ENCODE measurements at regions not wholly inside any gene's neighbourhood (a gene's known extent, or its start where the extent isn't known, plus 50 kb on each side); places are given as distances from the start of the nearest gene placed in this dataset.

- no peak for FAIRE-seq
- no peak for DNase-seq (ENCODE audit: insufficient read length, low spot score)
Observed at GRCh38 chr7:115153176-115153575, 231.3 kb downstream of the MDFIC start.

- DNase-seq (ENCODE audit: insufficient read length, low spot score), result no peak
Observed at GRCh38 chr7:115146148-115146547, 224.3 kb downstream of the MDFIC start.

GRCh38 chr7:115145512-115145911, 223.6 kb downstream of the MDFIC start:
- FAIRE-seq (no peak), DNase-seq (ENCODE audit: insufficient read length, low spot score) (no peak)

More at GRCh38 chr7:115146148-115146547, 224.3 kb downstream of the MDFIC start:
- FAIRE-seq, result no peak

GRCh38 chr7:115137816-115138215, 215.9 kb downstream of the MDFIC start:
- no peak for FAIRE-seq
- DNase-seq (ENCODE audit: insufficient read length, low spot score), result no peak

GRCh38 chr7:115136796-115137443, 215.0 kb downstream of the MDFIC start:
- no peak for DNase-seq (ENCODE audit: insufficient read length, low spot score)
- FAIRE-seq, result no peak

GRCh38 chr7:115135769-115136410, 214.0 kb downstream of the MDFIC start:
- FAIRE-seq (no peak), DNase-seq (ENCODE audit: insufficient read length, low spot score) (no peak)

- DNase-seq (ENCODE audit: insufficient read length, low spot score) (no peak), FAIRE-seq (no peak)
Observed at GRCh38 chr7:115135146-115135545, 213.3 kb downstream of the MDFIC start.

GRCh38 chr7:115133248-115133647, 211.4 kb downstream of the MDFIC start:
- no peak for FAIRE-seq
- DNase-seq (ENCODE audit: insufficient read length, low spot score), result no peak

GRCh38 chr7:115132096-115132495, 210.2 kb downstream of the MDFIC start:
- no peak for DNase-seq (ENCODE audit: insufficient read length, low spot score)
- FAIRE-seq, result no peak

GRCh38 chr7:115128154-115128553, 206.3 kb downstream of the MDFIC start:
- FAIRE-seq, result no peak
- no peak for DNase-seq (ENCODE audit: insufficient read length, low spot score)

GRCh38 chr7:115127399-115128021, 205.6 kb downstream of the MDFIC start:
- DNase-seq (ENCODE audit: insufficient read length, low spot score), result no peak
- FAIRE-seq, result no peak

- DNase-seq (ENCODE audit: insufficient read length, low spot score), result no peak
- FAIRE-seq, result no peak
Observed at GRCh38 chr7:115125750-115126149, 203.9 kb downstream of the MDFIC start.

GRCh38 chr7:115125312-115125711, 203.4 kb downstream of the MDFIC start:
- FAIRE-seq (no peak), DNase-seq (ENCODE audit: insufficient read length, low spot score) (no peak)

- FAIRE-seq, result no peak
- no peak for DNase-seq (ENCODE audit: insufficient read length, low spot score)
Observed at GRCh38 chr7:115124409-115124939, 202.6 kb downstream of the MDFIC start.

GRCh38 chr7:115123441-115123840, 201.5 kb downstream of the MDFIC start:
- FAIRE-seq, result no peak
- DNase-seq (ENCODE audit: insufficient read length, low spot score), result no peak

- no peak for DNase-seq (ENCODE audit: insufficient read length, low spot score)
- no peak for FAIRE-seq
Observed at GRCh38 chr7:115122388-115122787, 200.5 kb downstream of the MDFIC start.

GRCh38 chr7:115117748-115118147, 195.9 kb downstream of the MDFIC start:
- FAIRE-seq, result no peak
- no peak for DNase-seq (ENCODE audit: insufficient read length, low spot score)

- DNase-seq (ENCODE audit: insufficient read length, low spot score) (no peak), FAIRE-seq (no peak)
Observed at GRCh38 chr7:115116773-115117715, 195.2 kb downstream of the MDFIC start.

- DNase-seq (ENCODE audit: insufficient read length, low spot score), result no peak
- no peak for FAIRE-seq
Observed at GRCh38 chr7:115113776-115114175, 191.9 kb downstream of the MDFIC start.

- no peak for DNase-seq (ENCODE audit: insufficient read length, low spot score)
- no peak for FAIRE-seq
Observed at GRCh38 chr7:115113131-115113530, 191.2 kb downstream of the MDFIC start.

GRCh38 chr7:115110523-115110922, 188.6 kb downstream of the MDFIC start:
- DNase-seq (ENCODE audit: insufficient read length, low spot score) (no peak), FAIRE-seq (no peak)

All from GM19239 (cell line).